Skeletal muscle tissue (tissue), 3 donors: ENCODE measurements at regions not wholly inside any gene's neighbourhood (a gene's known extent, or its start where the extent isn't known, plus 50 kb on each side); places are given as distances from the start of the nearest gene placed in this dataset.
"Not testable (repeated sequence)": the region's sequence is repeated elsewhere in the genome, so short reads cannot be mapped to it uniquely, and the experiment has no call there.

ENCODE experiments used
- H3K27ac ChIP-seq: one replicate; pipeline ENCODE4 v1.7.0; 2013; ENCODE audit warnings: mild to moderate bottlenecking, low read depth, low read length, inconsistent platforms
- H3K27me3 ChIP-seq, 3 donors: one replicate each; pipeline ENCODE4 v1.7.0; 2013; ENCODE audit warnings: low read length in 3 of 3; ENCODE audit not compliant: control insufficient read depth in 3 of 3, insufficient read depth in 3 of 3
- H3K36me3 ChIP-seq, 3 donors: one replicate each; pipeline ENCODE4 v1.7.0; 2013; ENCODE audit warnings: low read length in 3 of 3; ENCODE audit not compliant: control insufficient read depth in 3 of 3, insufficient read depth in 3 of 3
- H3K4me1 ChIP-seq, 3 donors: one replicate each; pipeline ENCODE4 v1.7.0; 2013; ENCODE audit warnings: low read length in 3 of 3, mild to moderate bottlenecking in 3 of 3; ENCODE audit not compliant: control insufficient read depth in 3 of 3, insufficient read depth in 3 of 3
- H3K4me3 ChIP-seq, 3 donors: one replicate each; pipeline ENCODE4 v1.7.0; 2013; ENCODE audit warnings: low read length in 3 of 3
- H3K9ac ChIP-seq, 3 donors: one replicate each; pipeline ENCODE4 v1.7.0; 2013; ENCODE audit warnings: low read length in 3 of 3, mild to moderate bottlenecking in 3 of 3, moderate library complexity in 2 of 3, low read depth in 1 of 3
- H3K9me3 ChIP-seq, 3 donors: one replicate each; pipeline ENCODE4 v1.7.0; 2013; ENCODE audit warnings: low read length in 3 of 3; ENCODE audit not compliant: control insufficient read depth in 3 of 3
- donor health status: Osteomylitis.

GRCh38 chr3:4062621-4063020 is 240.5 kb upstream of the SETMAR start:
- Histone ChIP-seq H3K4me3 (no peak overlapping the region), H3K9ac (no peak overlapping the region), H3K27ac (no peak overlapping the region), H3K27me3 (no peaks in the 10 kb centered on the region), H3K4me1 (peaks cover 0 to 8% (median 6%) of the 10 kb centered on the region in 3 donors), H3K9me3 (no peaks in the 10 kb centered on the region), H3K36me3 (no peaks in the 10 kb centered on the region)

- no peak overlapping the region for H3K4me3 ChIP-seq
- no peaks in the 10 kb centered on the region for H3K36me3 ChIP-seq
- H3K27me3 ChIP-seq: no peaks in the 10 kb centered on the region
These were observed 239.1 kb upstream of the SETMAR start for GRCh38 chr3:4063916-4064574.

GRCh38 chr3:4065085-4065484 is 238.1 kb upstream of the SETMAR start:
- no peaks in the 10 kb centered on the region for H3K9me3 ChIP-seq
- H3K4me3 ChIP-seq: no peak overlapping the region
- no peaks in the 10 kb centered on the region for H3K36me3 ChIP-seq
- no peaks in the 10 kb centered on the region for H3K27me3 ChIP-seq
- no peak overlapping the region for H3K9ac ChIP-seq
- no peak overlapping the region for H3K27ac ChIP-seq
- peaks cover 0 to 2% (median 2%) of the 10 kb centered on the region in 3 donors for H3K4me1 ChIP-seq

More at GRCh38 chr3:4063916-4064574, 239.1 kb upstream of the SETMAR start:
- H3K9ac ChIP-seq: no peak overlapping the region
- no peak overlapping the region for H3K27ac ChIP-seq
- peaks cover 0 to 8% (median 6%) of the 10 kb centered on the region in 3 donors for H3K4me1 ChIP-seq
- no peaks in the 10 kb centered on the region for H3K9me3 ChIP-seq

- Histone ChIP-seq H3K27ac (no peak overlapping the region), H3K4me1 (no peaks in the 10 kb centered on the region), H3K9ac (no peak overlapping the region), H3K4me3 (no peak overlapping the region), H3K27me3 (no peaks in the 10 kb centered on the region), H3K9me3 (no peaks in the 10 kb centered on the region), H3K36me3 (no peaks in the 10 kb centered on the region)
These were observed 237.6 kb upstream of the SETMAR start for GRCh38 chr3:4065554-4065953.

- H3K27ac ChIP-seq: no peak overlapping the region
- no peaks in the 10 kb centered on the region for H3K36me3 ChIP-seq
- no peaks in the 10 kb centered on the region for H3K9me3 ChIP-seq
- H3K4me1 ChIP-seq: no peaks in the 10 kb centered on the region
- no peak overlapping the region for H3K4me3 ChIP-seq
- H3K27me3 ChIP-seq: no peaks in the 10 kb centered on the region
- no peak overlapping the region for H3K9ac ChIP-seq
These were observed 235.3 kb upstream of the SETMAR start for GRCh38 chr3:4067893-4068292.

GRCh38 chr3:4069796-4070195 is 233.4 kb upstream of the SETMAR start:
- H3K4me3 ChIP-seq: no peak overlapping the region
- no peak overlapping the region for H3K27ac ChIP-seq
- H3K4me1 ChIP-seq: no peaks in the 10 kb centered on the region
- H3K36me3 ChIP-seq: no peaks in the 10 kb centered on the region
- H3K27me3 ChIP-seq: no peaks in the 10 kb centered on the region
- H3K9me3 ChIP-seq: no peaks in the 10 kb centered on the region
- H3K9ac ChIP-seq: no peak overlapping the region

- H3K27me3 ChIP-seq: no peaks in the 10 kb centered on the region
- H3K9ac ChIP-seq: no peak overlapping the region
- no peak overlapping the region for H3K4me3 ChIP-seq
- H3K36me3 ChIP-seq: no peaks in the 10 kb centered on the region
- H3K4me1 ChIP-seq: no peaks in the 10 kb centered on the region
- H3K27ac ChIP-seq: no peak overlapping the region
- H3K9me3 ChIP-seq: no peaks in the 10 kb centered on the region
These were observed 231.5 kb upstream of the SETMAR start for GRCh38 chr3:4071481-4072184.

GRCh38 chr3:4077278-4077677 is 225.9 kb upstream of the SETMAR start:
- H3K27ac ChIP-seq, H3K36me3 ChIP-seq, H3K4me1 ChIP-seq, H3K9me3 ChIP-seq, H3K27me3 ChIP-seq, H3K4me3 ChIP-seq, H3K9ac ChIP-seq: not testable (repeated sequence)

- Histone ChIP-seq H3K9ac (no peak overlapping the region), H3K27ac (no peak overlapping the region)
These were observed 225.2 kb upstream of the SETMAR start for GRCh38 chr3:4077950-4078349.

GRCh38 chr3:4078903-4079302 is 224.3 kb upstream of the SETMAR start:
- Histone ChIP-seq H3K4me1 (no peaks in the 10 kb centered on the region), H3K36me3 (no peaks in the 10 kb centered on the region), H3K9me3 (no peaks in the 10 kb centered on the region), H3K9ac (no peak overlapping the region), H3K27me3 (no peaks in the 10 kb centered on the region), H3K27ac (no peak overlapping the region), H3K4me3 (no peak overlapping the region)

More at GRCh38 chr3:4077950-4078349, 225.2 kb upstream of the SETMAR start:
- H3K4me1 ChIP-seq: no peaks in the 10 kb centered on the region
- no peak overlapping the region for H3K4me3 ChIP-seq
- no peaks in the 10 kb centered on the region for H3K9me3 ChIP-seq
- H3K27me3 ChIP-seq: no peaks in the 10 kb centered on the region
- no peaks in the 10 kb centered on the region for H3K36me3 ChIP-seq
